Osteoblast (primary cell): ENCODE measurements at regions not wholly inside any gene's neighbourhood (a gene's known extent, or its start where the extent isn't known, plus 50 kb on each side); places are given as distances from the start of the nearest gene placed in this dataset.
"Not testable (repeated sequence)": the region's sequence is repeated elsewhere in the genome, so short reads cannot be mapped to it uniquely, and the experiment has no call there.

Source experiments
- DNase-seq: peaks from one replicate; pipeline ENCODE4 v3.0.0; 2011; ENCODE audit warnings: low spot score, mixed read lengths; ENCODE audit not compliant: insufficient read length; ENCODE audit errors: missing footprints
- H2AFZ ChIP-seq: 2 replicates; pipeline ENCODE4 v1.6.0; 2011; ENCODE audit warnings: mild to moderate bottlenecking, low read length
- H3K27ac ChIP-seq: 2 replicates; pipeline ENCODE4 v1.5.1; 2011; ENCODE audit warnings: mild to moderate bottlenecking, low read depth, low read length, moderate library complexity
- H3K27me3 ChIP-seq: 2 replicates; pipeline ENCODE4 v1.6.0; 2012; ENCODE audit warnings: mild to moderate bottlenecking, control low read depth, inconsistent platforms, low read length, moderate library complexity; ENCODE audit not compliant: insufficient read depth
- H3K36me3 ChIP-seq: 2 replicates; pipeline ENCODE4 v1.5.1; 2011; ENCODE audit warnings: mild to moderate bottlenecking, low read length, control low read depth, moderate library complexity; ENCODE audit not compliant: insufficient read depth
- H3K4me1 ChIP-seq: 2 replicates; pipeline ENCODE4 v1.5.1; 2011; ENCODE audit warnings: mild to moderate bottlenecking, low read length, control low read depth, moderate library complexity; ENCODE audit not compliant: insufficient read depth
- H3K4me2 ChIP-seq: 2 replicates; pipeline ENCODE4 v1.6.0; 2011; ENCODE audit warnings: mild to moderate bottlenecking, low read length; ENCODE audit not compliant: insufficient read depth
- H3K4me3 ChIP-seq: fragments of 200-600 bp; sonication (generic); 3 replicates; pipeline ENCODE4 v1.5.1; 2012; ENCODE audit warnings: mild to moderate bottlenecking, low read length, inconsistent platforms; ENCODE audit not compliant: insufficient read depth
- H3K79me2 ChIP-seq: 2 replicates; pipeline ENCODE4 v1.6.0; 2012; ENCODE audit warnings: mild to moderate bottlenecking, low read length, control low read depth, inconsistent platforms; ENCODE audit not compliant: insufficient read depth
- H3K9me3 ChIP-seq: 2 replicates; pipeline ENCODE4 v1.5.1; 2011; ENCODE audit warnings: low read depth, low read length, control low read depth
- H4K20me1 ChIP-seq: 2 replicates; pipeline ENCODE4 v1.6.0; 2012; ENCODE audit warnings: mild to moderate bottlenecking, low read length, control low read depth; ENCODE audit not compliant: insufficient read depth
- TF ChIP-seq, protein P1 (sequence below): IDR thresholded peaks from 2 replicates; pipeline ENCODE4 v1.5.1; 2011; ENCODE audit warnings: mild to moderate bottlenecking, low read depth, low read length, moderate library complexity; ENCODE audit errors: extremely low read depth

DNA sequence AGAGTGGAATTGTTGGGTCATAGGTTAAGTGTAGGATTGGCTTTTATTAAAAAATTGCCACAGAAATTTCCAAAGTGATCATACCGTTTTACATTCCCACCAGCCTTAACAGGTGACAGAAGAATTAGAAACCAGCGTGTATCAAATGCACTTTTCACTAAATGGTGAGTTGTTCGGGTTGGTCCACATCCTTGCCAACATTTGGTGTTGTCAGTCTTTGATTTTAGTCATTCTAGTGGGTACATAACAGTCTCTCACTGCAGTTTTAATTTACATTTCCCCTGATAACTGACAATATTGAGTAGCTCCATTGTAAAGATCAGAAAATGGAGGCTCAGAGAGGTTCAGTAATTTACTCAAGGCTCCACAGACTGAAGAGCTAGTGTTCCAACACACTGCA lies 237.8 kb upstream of the LHX5 start:
- no peak overlapping the region for H3K4me3 ChIP-seq
- no peaks in the 10 kb centered on the region for H3K36me3 ChIP-seq
- H2AFZ ChIP-seq = no peak overlapping the region
- no peak overlapping the region for H3K27ac ChIP-seq
- TF ChIP-seq, protein P1, sequence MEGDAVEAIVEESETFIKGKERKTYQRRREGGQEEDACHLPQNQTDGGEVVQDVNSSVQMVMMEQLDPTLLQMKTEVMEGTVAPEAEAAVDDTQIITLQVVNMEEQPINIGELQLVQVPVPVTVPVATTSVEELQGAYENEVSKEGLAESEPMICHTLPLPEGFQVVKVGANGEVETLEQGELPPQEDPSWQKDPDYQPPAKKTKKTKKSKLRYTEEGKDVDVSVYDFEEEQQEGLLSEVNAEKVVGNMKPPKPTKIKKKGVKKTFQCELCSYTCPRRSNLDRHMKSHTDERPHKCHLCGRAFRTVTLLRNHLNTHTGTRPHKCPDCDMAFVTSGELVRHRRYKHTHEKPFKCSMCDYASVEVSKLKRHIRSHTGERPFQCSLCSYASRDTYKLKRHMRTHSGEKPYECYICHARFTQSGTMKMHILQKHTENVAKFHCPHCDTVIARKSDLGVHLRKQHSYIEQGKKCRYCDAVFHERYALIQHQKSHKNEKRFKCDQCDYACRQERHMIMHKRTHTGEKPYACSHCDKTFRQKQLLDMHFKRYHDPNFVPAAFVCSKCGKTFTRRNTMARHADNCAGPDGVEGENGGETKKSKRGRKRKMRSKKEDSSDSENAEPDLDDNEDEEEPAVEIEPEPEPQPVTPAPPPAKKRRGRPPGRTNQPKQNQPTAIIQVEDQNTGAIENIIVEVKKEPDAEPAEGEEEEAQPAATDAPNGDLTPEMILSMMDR = no peak
- H3K79me2 ChIP-seq = no peaks in the 10 kb centered on the region
- H3K4me1 ChIP-seq = no peaks in the 10 kb centered on the region
- no peaks in the 10 kb centered on the region for H3K9me3 ChIP-seq
- no peaks in the 10 kb centered on the region for H3K27me3 ChIP-seq
- no peaks in the 10 kb centered on the region for H4K20me1 ChIP-seq
- DNase-seq = no peak
- no peak overlapping the region for H3K4me2 ChIP-seq

DNA sequence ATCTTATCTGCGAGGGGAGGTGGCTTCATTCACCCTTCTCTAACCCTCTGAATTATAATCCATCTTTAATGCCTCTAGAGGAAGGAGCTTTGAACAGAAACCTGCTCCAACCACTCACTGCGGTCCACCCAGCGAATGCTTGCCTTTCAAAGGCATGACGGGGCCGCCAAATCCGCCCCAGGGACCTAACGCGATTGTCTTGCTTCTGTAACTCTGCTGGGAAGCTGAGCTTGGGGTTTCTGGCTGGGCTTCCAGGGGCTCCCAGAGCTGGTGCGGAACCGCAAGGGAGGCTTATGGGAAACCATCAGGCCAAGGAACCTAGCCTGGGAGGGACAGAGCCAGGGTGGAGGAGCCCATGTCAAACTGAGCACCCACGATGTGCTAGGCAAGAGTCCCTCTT lies 231.2 kb upstream of the LHX5 start:
- peaks cover 6% of the 10 kb centered on the region for H3K27me3 ChIP-seq
- H3K4me3 ChIP-seq = no peak overlapping the region
- H3K27ac ChIP-seq = no peak overlapping the region
- no peaks in the 10 kb centered on the region for H3K79me2 ChIP-seq
- no peaks in the 10 kb centered on the region for H4K20me1 ChIP-seq
- DNase-seq = no peak
- H3K4me1 ChIP-seq = no peaks in the 10 kb centered on the region
- H3K4me2 ChIP-seq = no peak overlapping the region
- no peak overlapping the region for H2AFZ ChIP-seq
- H3K36me3 ChIP-seq = no peaks in the 10 kb centered on the region
- H3K9me3 ChIP-seq = no peaks in the 10 kb centered on the region
- TF ChIP-seq, protein P1 = no peak

DNA sequence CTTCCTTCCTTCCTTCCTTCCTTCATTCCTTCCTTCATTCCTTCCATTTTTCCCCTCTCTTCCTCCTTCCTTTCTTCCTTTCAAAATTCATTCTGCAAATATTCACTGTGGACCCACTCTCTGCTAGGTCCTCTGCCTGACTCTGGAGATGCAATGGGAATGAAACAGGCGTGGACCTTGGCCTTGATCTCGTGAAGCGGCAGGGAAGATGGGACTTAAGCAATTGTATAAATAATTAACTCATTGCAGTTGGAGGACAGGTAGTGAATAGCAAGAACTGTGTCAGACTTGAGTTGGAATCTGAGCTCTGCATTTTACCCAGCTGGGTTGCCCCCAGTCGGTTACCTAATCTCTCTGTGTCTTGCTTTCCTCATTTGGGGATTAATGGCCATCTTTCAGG lies 230.6 kb upstream of the LHX5 start:
- Histone ChIP-seq H3K4me1 (no peaks in the 10 kb centered on the region), H3K27me3 (peaks cover 6% of the 10 kb centered on the region), H2AFZ (no peak overlapping the region), H3K4me3 (no peak overlapping the region), H3K9me3 (no peaks in the 10 kb centered on the region), H3K4me2 (no peak overlapping the region), H3K36me3 (no peaks in the 10 kb centered on the region), H4K20me1 (no peaks in the 10 kb centered on the region), H3K79me2 (no peaks in the 10 kb centered on the region), H3K27ac (no peak overlapping the region)
- DNase-seq = no peak
- TF ChIP-seq, protein P1 = no peak

DNA sequence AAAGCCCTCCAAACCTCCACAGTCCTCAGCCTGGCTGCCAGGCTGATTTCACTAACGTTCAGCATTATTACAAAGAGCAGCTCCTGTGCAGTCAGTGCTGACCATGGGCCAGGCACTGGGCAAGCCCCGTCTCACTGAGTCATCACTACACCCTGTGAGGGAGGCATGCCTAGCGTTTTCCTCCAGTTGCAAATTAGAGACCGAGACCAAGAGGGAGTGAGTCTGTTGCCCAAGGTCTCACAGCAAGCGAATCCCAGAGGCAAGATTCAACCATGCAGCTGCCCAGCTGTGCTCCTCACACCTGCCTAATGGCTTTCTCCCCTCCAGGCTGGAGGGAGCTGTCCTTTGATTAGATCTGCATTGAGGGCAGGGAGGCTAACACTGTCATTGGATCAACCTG lies 229.3 kb upstream of the LHX5 start:
- no peak overlapping the region for H2AFZ ChIP-seq
- DNase-seq = no peak
- H3K4me1 ChIP-seq = no peaks in the 10 kb centered on the region
- H3K4me2 ChIP-seq = no peak overlapping the region
- H3K27me3 ChIP-seq = peaks cover 6% of the 10 kb centered on the region
- TF ChIP-seq, protein P1 = no peak
- no peaks in the 10 kb centered on the region for H4K20me1 ChIP-seq
- H3K4me3 ChIP-seq = no peak overlapping the region
- no peaks in the 10 kb centered on the region for H3K36me3 ChIP-seq
- no peaks in the 10 kb centered on the region for H3K9me3 ChIP-seq
- H3K79me2 ChIP-seq = no peaks in the 10 kb centered on the region
- no peak overlapping the region for H3K27ac ChIP-seq

DNA sequence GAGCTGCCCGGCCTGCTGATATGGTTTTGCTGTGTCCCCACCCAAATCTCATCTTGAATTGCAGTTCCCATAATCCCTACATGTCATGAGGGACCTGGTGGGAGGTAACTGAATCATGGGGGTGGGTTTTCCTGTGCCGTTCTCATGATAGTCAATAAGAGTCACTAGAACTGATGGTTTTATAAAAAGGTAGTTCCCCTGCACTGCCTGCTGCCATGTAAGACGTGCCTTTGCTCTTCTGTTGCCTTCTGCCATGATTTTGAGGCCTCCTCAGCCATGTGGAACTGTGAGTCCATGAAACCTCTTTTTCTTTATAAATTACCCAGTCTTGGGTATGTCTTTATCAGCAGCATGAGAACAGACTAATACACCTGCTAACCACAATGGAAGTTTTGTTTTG lies 228.3 kb upstream of the LHX5 start:
- H3K9me3 ChIP-seq, H3K4me3 ChIP-seq, H2AFZ ChIP-seq, H3K27me3 ChIP-seq, H3K36me3 ChIP-seq, H3K79me2 ChIP-seq, H3K4me2 ChIP-seq, H3K4me1 ChIP-seq, H3K27ac ChIP-seq, H4K20me1 ChIP-seq, DNase-seq: not testable (repeated sequence)
